Neural cell (in vitro differentiated cells): ENCODE measurements at regions not wholly inside any gene's neighbourhood (a gene's known extent, or its start where the extent isn't known, plus 50 kb on each side); places are given as distances from the start of the nearest gene placed in this dataset.

Experiments used
- H2AFZ ChIP-seq: fragments of 200-600, 300-800 bp; sonication (generic), shearing (Covaris generic); 2 replicates; pipeline ENCODE4 v1.6.0; 2014; ENCODE audit warnings: low read depth, mild to moderate bottlenecking, antibody characterized with exemption, low read length, moderate library complexity
- H3F3A ChIP-seq: fragments of 200-600 bp; shearing (Covaris generic); 2 replicates; pipeline ENCODE4 v1.6.1; 2016; ENCODE audit warnings: mild to moderate bottlenecking, moderate library complexity, mixed read lengths, antibody characterized with exemption, low read length; ENCODE audit not compliant: insufficient read depth, poor library complexity, severe bottlenecking
- H3K27ac ChIP-seq: fragments of 200-600, 300-800 bp; sonication (generic), shearing (Covaris generic); 2 replicates; pipeline ENCODE4 v1.5.1; 2014; ENCODE audit warnings: mild to moderate bottlenecking, low read length, moderate library complexity
- H3K27me3 ChIP-seq: fragments of 300-800, 200-600 bp; sonication (generic), shearing (Covaris generic); 2 replicates; pipeline ENCODE4 v1.6.0; 2014; ENCODE audit warnings: mild to moderate bottlenecking, low read depth, low read length, moderate library complexity; ENCODE audit not compliant: insufficient read depth
- H3K36me3 ChIP-seq: fragments of 300-800, 200-600 bp; sonication (generic), shearing (Covaris generic); 2 replicates; pipeline ENCODE4 v1.5.1; 2014; ENCODE audit warnings: mild to moderate bottlenecking, antibody characterized with exemption, low read length, moderate library complexity; ENCODE audit not compliant: insufficient read depth
- H3K4me2 ChIP-seq: fragments of 300-800, 200-600 bp; sonication (generic), shearing (Covaris generic); 2 replicates; pipeline ENCODE4 v1.6.0; 2014; ENCODE audit warnings: mild to moderate bottlenecking, low read length
- H3K4me3 ChIP-seq: fragments of 300-800, 200-600 bp; sonication (generic), shearing (Covaris generic); 2 replicates; pipeline ENCODE4 v1.5.1; 2014; ENCODE audit warnings: mild to moderate bottlenecking, low read length, moderate library complexity
- H3K79me2 ChIP-seq: fragments of 200-600 bp; shearing (Covaris generic); replicated peaks from 2 replicates; pipeline ENCODE4 v1.6.0; 2014; ENCODE audit warnings: mild to moderate bottlenecking, low read length, moderate library complexity; ENCODE audit not compliant: insufficient read depth
- H3K9ac ChIP-seq: fragments of 300-800, 200-600 bp; sonication (generic), shearing (Covaris generic); 2 replicates; pipeline ENCODE4 v1.6.1; 2016; ENCODE audit warnings: mild to moderate bottlenecking, low read length, mixed read lengths
- H3K9me2 ChIP-seq: fragments of 200-600 bp; shearing (Covaris generic); 2 replicates; pipeline ENCODE4 v1.6.1; 2016; ENCODE audit warnings: mild to moderate bottlenecking, low read length, mixed read lengths; ENCODE audit not compliant: insufficient read depth
- H3K9me3 ChIP-seq: fragments of 200-600, 300-800 bp; sonication (generic), shearing (Covaris generic); 2 replicates; pipeline ENCODE4 v1.6.1; 2016; ENCODE audit warnings: mild to moderate bottlenecking, mixed run types, low read length, moderate library complexity, mixed read lengths
- H4K20me1 ChIP-seq: fragments of 200-600 bp; shearing (Covaris generic); 2 replicates; pipeline ENCODE4 v1.6.1; 2016; ENCODE audit warnings: mild to moderate bottlenecking, mixed run types; ENCODE audit not compliant: insufficient read depth
- EP300 ChIP-seq: fragments of 450-650 bp; conservative IDR thresholded peaks from 2 replicates; pipeline ENCODE4 v1.6.1; 2014; ENCODE audit warnings: antibody characterized with exemption, mild to moderate bottlenecking, moderate library complexity; ENCODE audit not compliant: poor library complexity, severe bottlenecking
- EZH2 ChIP-seq: fragments of 200-600, 300-800 bp; shearing (Covaris generic), sonication (generic); IDR thresholded peaks from 2 replicates; pipeline ENCODE4 v1.6.1; 2014; ENCODE audit warnings: antibody characterized with exemption, low read length, borderline replicate concordance, mild to moderate bottlenecking; ENCODE audit not compliant: insufficient read depth, poor library complexity, severe bottlenecking
- MXI1 ChIP-seq: fragments of 450-650 bp; conservative IDR thresholded peaks from 2 replicates; pipeline ENCODE4 v1.6.1; 2014; ENCODE audit warnings: antibody characterized with exemption, mild to moderate bottlenecking; ENCODE audit not compliant: poor library complexity, severe bottlenecking
- POLR2AphosphoS5 ChIP-seq: IDR thresholded peaks from 2 replicates; pipeline ENCODE4 v1.6.1; 2012
- RAD21 ChIP-seq: fragments of 450-650 bp; conservative IDR thresholded peaks from 2 replicates; pipeline ENCODE4 v1.6.1; 2014; ENCODE audit warnings: antibody characterized with exemption, mild to moderate bottlenecking, moderate library complexity
- SMC3 ChIP-seq: fragments of 450-650 bp; conservative IDR thresholded peaks from 2 replicates; pipeline ENCODE4 v1.6.1; 2014; ENCODE audit warnings: antibody characterized with exemption, mild to moderate bottlenecking, moderate library complexity; ENCODE audit not compliant: poor library complexity
- TAF1 ChIP-seq: IDR thresholded peaks from 2 replicates; pipeline ENCODE4 v1.6.1; 2012; ENCODE audit warnings: low read depth
- TF ChIP-seq, protein P1 (sequence below): fragments of 450-650 bp; IDR thresholded peaks from 2 replicates; pipeline ENCODE4 v1.5.1; 2014; ENCODE audit warnings: antibody characterized with exemption, mild to moderate bottlenecking, moderate library complexity; ENCODE audit not compliant: poor library complexity, severe bottlenecking
- TF ChIP-seq, protein P2 (sequence below): IDR thresholded peaks from 2 replicates; pipeline ENCODE4 v1.6.1; 2012; ENCODE audit warnings: borderline replicate concordance

DNA sequence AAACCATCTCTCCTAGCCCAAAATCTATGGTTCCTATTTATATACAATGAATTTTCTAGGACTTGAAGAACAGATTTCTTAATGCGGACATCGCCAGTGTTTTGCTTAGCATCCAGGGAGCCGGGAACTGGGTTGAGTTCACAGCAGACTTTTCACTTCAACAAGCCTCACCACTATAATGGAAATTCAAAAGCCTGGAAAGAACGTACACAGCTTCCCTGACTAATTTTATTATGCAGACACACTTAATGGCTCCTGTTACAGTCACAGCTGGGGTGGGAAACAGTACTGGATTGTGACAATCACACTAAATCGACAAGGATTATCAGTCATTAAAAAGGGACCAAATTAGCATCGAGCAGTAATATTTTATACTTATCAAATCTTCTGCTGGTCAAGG, 129.2 kb upstream of the BNIP2 start:
- Histone ChIP-seq H3F3A (no peaks in the 10 kb centered on the region), H3K9me2 (no peaks in the 10 kb centered on the region), H3K27me3 (no peaks in the 10 kb centered on the region), H3K27ac (no peak overlapping the region), H2AFZ (no peak overlapping the region), H3K36me3 (no peaks in the 10 kb centered on the region), H3K4me2 (no peak overlapping the region), H4K20me1 (no peaks in the 10 kb centered on the region), H3K9ac (no peak overlapping the region), H3K9me3 (peaks cover 6% of the 10 kb centered on the region), H3K4me3 (no peak overlapping the region), H3K79me2 (no peaks in the 10 kb centered on the region)
- TF ChIP-seq TAF1 (no peak), RAD21 (no peak), EP300 (no peak), EZH2 (no peak), SMC3 (no peak), POLR2AphosphoS5 (no peak), MXI1 (no peak)
- TF ChIP-seq, protein P1, sequence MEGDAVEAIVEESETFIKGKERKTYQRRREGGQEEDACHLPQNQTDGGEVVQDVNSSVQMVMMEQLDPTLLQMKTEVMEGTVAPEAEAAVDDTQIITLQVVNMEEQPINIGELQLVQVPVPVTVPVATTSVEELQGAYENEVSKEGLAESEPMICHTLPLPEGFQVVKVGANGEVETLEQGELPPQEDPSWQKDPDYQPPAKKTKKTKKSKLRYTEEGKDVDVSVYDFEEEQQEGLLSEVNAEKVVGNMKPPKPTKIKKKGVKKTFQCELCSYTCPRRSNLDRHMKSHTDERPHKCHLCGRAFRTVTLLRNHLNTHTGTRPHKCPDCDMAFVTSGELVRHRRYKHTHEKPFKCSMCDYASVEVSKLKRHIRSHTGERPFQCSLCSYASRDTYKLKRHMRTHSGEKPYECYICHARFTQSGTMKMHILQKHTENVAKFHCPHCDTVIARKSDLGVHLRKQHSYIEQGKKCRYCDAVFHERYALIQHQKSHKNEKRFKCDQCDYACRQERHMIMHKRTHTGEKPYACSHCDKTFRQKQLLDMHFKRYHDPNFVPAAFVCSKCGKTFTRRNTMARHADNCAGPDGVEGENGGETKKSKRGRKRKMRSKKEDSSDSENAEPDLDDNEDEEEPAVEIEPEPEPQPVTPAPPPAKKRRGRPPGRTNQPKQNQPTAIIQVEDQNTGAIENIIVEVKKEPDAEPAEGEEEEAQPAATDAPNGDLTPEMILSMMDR, result no peak
- TF ChIP-seq, protein P2, sequence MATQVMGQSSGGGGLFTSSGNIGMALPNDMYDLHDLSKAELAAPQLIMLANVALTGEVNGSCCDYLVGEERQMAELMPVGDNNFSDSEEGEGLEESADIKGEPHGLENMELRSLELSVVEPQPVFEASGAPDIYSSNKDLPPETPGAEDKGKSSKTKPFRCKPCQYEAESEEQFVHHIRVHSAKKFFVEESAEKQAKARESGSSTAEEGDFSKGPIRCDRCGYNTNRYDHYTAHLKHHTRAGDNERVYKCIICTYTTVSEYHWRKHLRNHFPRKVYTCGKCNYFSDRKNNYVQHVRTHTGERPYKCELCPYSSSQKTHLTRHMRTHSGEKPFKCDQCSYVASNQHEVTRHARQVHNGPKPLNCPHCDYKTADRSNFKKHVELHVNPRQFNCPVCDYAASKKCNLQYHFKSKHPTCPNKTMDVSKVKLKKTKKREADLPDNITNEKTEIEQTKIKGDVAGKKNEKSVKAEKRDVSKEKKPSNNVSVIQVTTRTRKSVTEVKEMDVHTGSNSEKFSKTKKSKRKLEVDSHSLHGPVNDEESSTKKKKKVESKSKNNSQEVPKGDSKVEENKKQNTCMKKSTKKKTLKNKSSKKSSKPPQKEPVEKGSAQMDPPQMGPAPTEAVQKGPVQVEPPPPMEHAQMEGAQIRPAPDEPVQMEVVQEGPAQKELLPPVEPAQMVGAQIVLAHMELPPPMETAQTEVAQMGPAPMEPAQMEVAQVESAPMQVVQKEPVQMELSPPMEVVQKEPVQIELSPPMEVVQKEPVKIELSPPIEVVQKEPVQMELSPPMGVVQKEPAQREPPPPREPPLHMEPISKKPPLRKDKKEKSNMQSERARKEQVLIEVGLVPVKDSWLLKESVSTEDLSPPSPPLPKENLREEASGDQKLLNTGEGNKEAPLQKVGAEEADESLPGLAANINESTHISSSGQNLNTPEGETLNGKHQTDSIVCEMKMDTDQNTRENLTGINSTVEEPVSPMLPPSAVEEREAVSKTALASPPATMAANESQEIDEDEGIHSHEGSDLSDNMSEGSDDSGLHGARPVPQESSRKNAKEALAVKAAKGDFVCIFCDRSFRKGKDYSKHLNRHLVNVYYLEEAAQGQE, result no peak

DNA sequence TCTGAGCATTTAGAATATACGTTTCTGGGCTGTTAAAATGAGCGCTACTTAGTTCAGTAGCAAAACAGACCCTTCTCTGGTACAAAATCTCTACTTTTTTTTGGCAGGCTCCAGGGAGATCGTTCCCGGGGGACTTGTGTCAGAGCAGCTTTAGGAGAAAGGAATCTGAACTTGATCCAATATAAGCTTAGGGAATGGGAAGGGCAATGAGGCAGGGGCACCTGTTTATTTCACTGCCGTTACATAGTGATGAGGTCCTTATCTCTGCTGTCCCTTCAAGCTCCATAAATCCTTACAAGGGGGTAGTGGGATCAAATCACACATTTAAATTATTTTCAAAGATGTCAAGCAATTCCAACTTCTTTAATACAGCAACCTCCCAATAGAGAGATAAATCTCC, 128.7 kb upstream of the BNIP2 start:
- Histone ChIP-seq H2AFZ (no peak overlapping the region), H3K27me3 (no peaks in the 10 kb centered on the region), H3K9me2 (no peaks in the 10 kb centered on the region), H3K79me2 (no peaks in the 10 kb centered on the region), H3K27ac (no peak overlapping the region), H3K4me3 (no peak overlapping the region), H4K20me1 (no peaks in the 10 kb centered on the region), H3K36me3 (no peaks in the 10 kb centered on the region), H3K9ac (no peak overlapping the region), H3K9me3 (peaks cover 2% of the 10 kb centered on the region), H3F3A (no peaks in the 10 kb centered on the region), H3K4me2 (no peak overlapping the region)
- TF ChIP-seq SMC3 (no peak), EP300 (no peak), TAF1 (no peak), EZH2 (no peak), POLR2AphosphoS5 (no peak), MXI1 (no peak), RAD21 (no peak)
- TF ChIP-seq, protein P2, result no peak
- TF ChIP-seq, protein P1, result no peak
